Endodermal cell (in vitro differentiated cells): ENCODE measurements at regions not wholly inside any gene's neighbourhood (a gene's known extent, or its start where the extent isn't known, plus 50 kb on each side); places are given as distances from the start of the nearest gene placed in this dataset.
"Not testable (repeated sequence)": the region's sequence is repeated elsewhere in the genome, so short reads cannot be mapped to it uniquely, and the experiment has no call there.

Experiments used
- DNase-seq: peaks from one replicate; pipeline ENCODE4 v3.0.0-alpha.2; 2017
- H3K27ac ChIP-seq: 2 replicates; pipeline ENCODE4 v1.5.1; 2013; ENCODE audit warnings: mild to moderate bottlenecking, low read depth, low read length, moderate library complexity
- H3K27me3 ChIP-seq: 2 replicates; pipeline ENCODE4 v1.6.1; 2013; ENCODE audit warnings: mild to moderate bottlenecking, low read length, moderate library complexity; ENCODE audit not compliant: insufficient read depth, control insufficient read depth, poor library complexity, severe bottlenecking
- H3K36me3 ChIP-seq: 2 replicates; pipeline ENCODE4 v1.7.0; 2013; ENCODE audit warnings: mild to moderate bottlenecking, low read length, moderate library complexity; ENCODE audit not compliant: control insufficient read depth, insufficient read depth
- H3K4me1 ChIP-seq: one replicate; pipeline ENCODE4 v1.7.0; 2013; ENCODE audit warnings: low read length; ENCODE audit not compliant: control insufficient read depth, insufficient read depth
- H3K4me3 ChIP-seq: 2 replicates; pipeline ENCODE4 v1.5.1; 2013; ENCODE audit warnings: mild to moderate bottlenecking, low read length, moderate library complexity
- H3K9ac ChIP-seq: 2 replicates; pipeline ENCODE4 v1.6.1; 2013; ENCODE audit warnings: mild to moderate bottlenecking, low read length, moderate library complexity; ENCODE audit not compliant: poor library complexity, severe bottlenecking; ENCODE audit errors: extremely low read depth
- H3K9me3 ChIP-seq: 2 replicates; pipeline ENCODE4 v1.6.1; 2013; ENCODE audit warnings: mild to moderate bottlenecking, low read length, moderate library complexity; ENCODE audit not compliant: control insufficient read depth
- H3K27ac Mint-ChIP-seq: 2 replicates; pipeline ENCODE4 v1.8.0; 2020; ENCODE audit warnings: mixed read lengths
- H3K27me3 Mint-ChIP-seq: 2 replicates; pipeline ENCODE4 v1.8.0; 2021; ENCODE audit warnings: mild to moderate bottlenecking, mixed read lengths; ENCODE audit not compliant: insufficient read depth
- H3K36me3 Mint-ChIP-seq: 2 replicates; pipeline ENCODE4 v1.8.0; 2020; ENCODE audit warnings: low read depth, mixed read lengths
- H3K4me1 Mint-ChIP-seq: 2 replicates; pipeline ENCODE4 v1.8.0; 2020; ENCODE audit warnings: mixed read lengths
- H3K4me3 Mint-ChIP-seq: 2 replicates; pipeline ENCODE4 v1.8.0; 2020; ENCODE audit warnings: mild to moderate bottlenecking, moderate library complexity, mixed read lengths
- H3K9me3 Mint-ChIP-seq: 2 replicates; pipeline ENCODE4 v1.8.0; 2020; ENCODE audit warnings: mild to moderate bottlenecking, mixed read lengths
- CTCF ChIP-seq: fragments of 200-600 bp; sonication (generic); conservative IDR thresholded peaks from 2 replicates; pipeline ENCODE4 v1.5.0; 2021; ENCODE audit warnings: antibody characterized with exemption, mild to moderate bottlenecking
- WGBS, 2 experiments: methylation state at CpG; one replicate each; pipeline versions ENCODE4 v1.1.5 to v1.1.7; 2013; ENCODE audit warnings: missing lambda C conversion rate in 2 of 2, mixed read lengths in 1 of 2; ENCODE audit not compliant: insufficient coverage in 1 of 2, insufficient read length in 1 of 2; 5-methylcytosine and 5-hydroxymethylcytosine counted together

DNA sequence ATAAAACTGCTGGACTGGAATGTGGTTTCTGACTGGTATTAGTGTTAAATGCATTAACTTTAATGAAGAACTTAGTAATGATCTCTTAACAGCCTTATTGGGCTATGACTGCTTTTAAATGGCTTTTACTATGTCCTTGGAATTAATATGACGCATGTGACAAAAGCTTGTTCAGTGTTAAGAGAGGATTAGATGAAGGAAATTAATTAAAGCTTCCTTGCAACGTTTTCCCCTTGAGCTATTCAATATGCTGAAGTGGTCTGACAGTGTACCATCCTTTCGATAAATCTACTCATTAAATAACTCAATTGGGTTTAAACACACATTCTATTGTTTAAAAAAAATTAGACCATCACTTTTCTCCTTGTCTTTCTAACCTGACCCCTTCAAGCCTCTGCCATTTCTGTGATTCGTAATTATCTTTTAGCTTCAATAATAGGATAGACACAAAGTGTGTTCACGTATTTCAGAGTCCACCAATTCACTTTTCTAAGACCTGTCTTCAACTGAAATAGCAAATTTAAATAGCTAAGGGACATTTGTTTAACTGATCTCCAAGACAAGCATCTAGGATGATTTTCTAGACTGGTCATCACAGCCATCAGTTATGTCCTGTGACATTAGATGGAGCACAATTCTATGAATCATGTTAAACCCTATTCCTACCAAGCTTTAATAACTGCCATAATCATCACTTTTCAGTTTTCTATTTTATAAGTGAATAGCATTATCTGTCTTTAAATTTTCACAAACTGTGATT, 1258.0 kb upstream of the CDH9 start:
- Mint-ChIP-seq H3K27ac (no peak overlapping the region), H3K9me3 (peaks cover 2% of the 10 kb centered on the region), H3K27me3 (no peaks in the 10 kb centered on the region), H3K4me1 (no peaks in the 10 kb centered on the region), H3K4me3 (no peak overlapping the region), H3K36me3 (no peaks in the 10 kb centered on the region)
- Histone ChIP-seq H3K9me3 (peaks cover 1% of the 10 kb centered on the region), H3K9ac (no peak overlapping the region), H3K4me3 (no peak overlapping the region), H3K36me3 (no peaks in the 10 kb centered on the region), H3K4me1 (no peaks in the 10 kb centered on the region), H3K27me3 (no peaks in the 10 kb centered on the region), H3K27ac (no peak overlapping the region)
- TF ChIP-seq CTCF: no peak
- WGBS, 2 experiments: 92 to 100% methylated on average over 3 to 5 of the region's 5 CpGs
- no peak for DNase-seq

DNA sequence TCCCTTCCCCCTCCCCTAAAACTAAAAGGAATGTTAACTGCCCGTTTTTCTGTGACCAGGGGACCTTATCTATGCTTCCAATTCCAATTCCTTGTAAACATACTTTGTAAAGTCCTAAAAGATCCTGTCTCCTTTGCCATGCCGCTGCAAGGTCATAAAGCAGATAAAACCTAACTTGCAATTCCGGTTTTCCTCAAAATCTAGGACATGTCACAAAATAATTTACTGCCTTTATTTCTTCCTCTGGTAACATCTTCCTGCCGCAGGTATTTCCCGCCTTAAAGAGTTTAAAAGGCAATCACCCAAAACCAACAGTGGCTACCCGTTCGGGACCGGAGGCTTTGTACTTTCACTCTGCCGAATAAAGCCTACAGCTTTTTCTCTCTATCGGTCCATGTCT, 1248.6 kb upstream of the CDH9 start:
- not testable (repeated sequence) for H3K36me3 Mint-ChIP-seq, H3K27me3 ChIP-seq, H3K9me3 Mint-ChIP-seq, DNase-seq, H3K4me3 ChIP-seq, H3K27ac ChIP-seq, H3K4me1 Mint-ChIP-seq, H3K27ac Mint-ChIP-seq, H3K9ac ChIP-seq, H3K27me3 Mint-ChIP-seq, H3K4me1 ChIP-seq, H3K36me3 ChIP-seq, H3K9me3 ChIP-seq, H3K4me3 Mint-ChIP-seq
- WGBS, 2 experiments: 87 to 91% methylated on average over 5 to 10 of the region's 10 CpGs

DNA sequence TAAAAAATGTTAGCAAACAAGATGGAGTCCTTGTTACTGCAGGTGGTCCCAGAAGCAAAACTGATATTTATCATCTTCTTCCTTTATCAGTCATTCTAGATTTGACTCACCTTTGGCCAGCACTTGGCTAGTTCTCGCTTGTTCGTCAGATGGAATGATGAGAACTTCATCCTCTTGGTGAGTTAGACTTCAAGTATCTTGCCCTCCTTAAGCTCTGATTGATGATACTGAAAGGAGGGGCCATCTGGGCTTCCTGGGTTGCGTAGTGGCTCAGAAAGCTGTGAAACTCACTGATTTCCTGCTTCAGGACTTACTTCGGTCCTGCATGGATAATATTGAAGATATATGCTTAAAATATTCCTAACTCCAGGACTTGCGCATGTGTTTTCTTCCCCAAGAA, 1248.2 kb upstream of the CDH9 start:
- Histone ChIP-seq H3K4me1 (no peaks in the 10 kb centered on the region), H3K9ac (no peak overlapping the region), H3K27ac (no peak overlapping the region), H3K36me3 (no peaks in the 10 kb centered on the region), H3K9me3 (no peaks in the 10 kb centered on the region), H3K4me3 (no peak overlapping the region), H3K27me3 (no peaks in the 10 kb centered on the region)
- WGBS, 2 experiments: 94 to 97% methylated on average over 3 to 5 of the region's 5 CpGs
- no peaks in the 10 kb centered on the region for H3K36me3 Mint-ChIP-seq
- no peak for TF ChIP-seq CTCF
- no peak overlapping the region for H3K4me3 Mint-ChIP-seq
- peaks cover 4% of the 10 kb centered on the region for H3K4me1 Mint-ChIP-seq
- H3K9me3 Mint-ChIP-seq: no peaks in the 10 kb centered on the region
- no peak for DNase-seq
- H3K27ac Mint-ChIP-seq: no peak overlapping the region
- no peaks in the 10 kb centered on the region for H3K27me3 Mint-ChIP-seq

DNA sequence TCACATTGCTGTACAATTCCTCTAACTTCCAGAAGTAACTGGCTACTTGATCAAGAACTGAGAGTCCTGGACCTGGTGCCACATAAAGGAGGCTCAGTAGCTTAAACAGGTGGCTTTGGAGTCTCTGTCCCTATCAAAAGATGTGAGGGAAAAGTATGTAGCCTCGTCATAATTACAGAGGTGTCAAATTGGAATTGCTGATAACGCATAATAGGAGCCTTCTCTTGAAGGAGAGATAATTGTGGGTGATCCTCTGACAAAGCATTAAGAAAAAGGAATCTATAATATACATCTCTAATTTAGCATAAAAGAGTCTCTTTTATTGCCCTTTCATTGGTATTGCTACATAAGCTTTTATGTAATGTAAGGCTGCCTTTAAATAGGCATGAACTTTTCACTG, 1246.4 kb upstream of the CDH9 start:
- no peak overlapping the region for H3K9ac ChIP-seq
- H3K9me3 Mint-ChIP-seq: no peaks in the 10 kb centered on the region
- no peak overlapping the region for H3K4me3 ChIP-seq
- WGBS, 2 experiments: 89% methylated on average over 2 of the region's 2 CpGs; no CpG with 5 or more reads in 1 of the 2 experiments
- peaks cover 4% of the 10 kb centered on the region for H3K4me1 Mint-ChIP-seq
- H3K36me3 ChIP-seq: no peaks in the 10 kb centered on the region
- no peaks in the 10 kb centered on the region for H3K4me1 ChIP-seq
- no peak for DNase-seq
- H3K27ac ChIP-seq: no peak overlapping the region
- H3K27me3 Mint-ChIP-seq: no peaks in the 10 kb centered on the region
- TF ChIP-seq CTCF: no peak
- no peak overlapping the region for H3K27ac Mint-ChIP-seq
- H3K36me3 Mint-ChIP-seq: no peaks in the 10 kb centered on the region
- H3K27me3 ChIP-seq: no peaks in the 10 kb centered on the region
- no peak overlapping the region for H3K4me3 Mint-ChIP-seq
- H3K9me3 ChIP-seq: no peaks in the 10 kb centered on the region
